Activated naive CD4-positive, alpha-beta T cell treated with anti-CD3 and anti-CD28 coated beads for 36 hours (primary cell): ENCODE measurements at regions not wholly inside any gene's neighbourhood (a gene's known extent, or its start where the extent isn't known, plus 50 kb on each side); places are given as distances from the start of the nearest gene placed in this dataset.
A peak's percentile ranks its signal among the peaks of the same experiment; 100 is the strongest.
"Not testable (repeated sequence)": the region's sequence is repeated elsewhere in the genome, so short reads cannot be mapped to it uniquely, and the experiment has no call there.

Source experiments
- CTCF ChIA-PET: fragments of 350-600 bp; sonication (Branson Sonifier 250); formaldehyde crosslinking; loops from one replicate; lab custom pipeline; 2021; ENCODE audit warnings: antibody characterized with exemption; lab: Charles Lee
- DNase-seq: peaks from one replicate; pipeline ENCODE4 v3.0.0-alpha.2; 2020
- H3K27ac Mint-ChIP-seq: one replicate; pipeline ENCODE4 v1.8.0; 2021; ENCODE audit warnings: mild to moderate bottlenecking, mixed read lengths
- H3K27me3 Mint-ChIP-seq: one replicate; pipeline ENCODE4 v1.8.0; 2021; ENCODE audit warnings: low read depth, mixed read lengths
- H3K36me3 Mint-ChIP-seq: one replicate; pipeline ENCODE4 v1.8.0; 2021; ENCODE audit warnings: low read depth, mixed read lengths
- H3K4me1 Mint-ChIP-seq: one replicate; pipeline ENCODE4 v1.8.0; 2021; ENCODE audit warnings: low read depth, mixed read lengths
- H3K4me3 Mint-ChIP-seq: one replicate; pipeline ENCODE4 v1.8.0; 2021; ENCODE audit warnings: mild to moderate bottlenecking, moderate library complexity, mixed read lengths
- H3K9me3 Mint-ChIP-seq: one replicate; pipeline ENCODE4 v1.8.0; 2021; ENCODE audit warnings: mixed read lengths
- intact Hi-C: fragments of 100-400 bp; cut with micrococcal nuclease; formaldehyde crosslinking; loops from one replicate; pipeline ENCODE4 v1.15.1; 2023

GRCh38 chr2:161480123-161480522 lies 64.0 kb downstream of the TBR1 start:
- CTCF ChIA-PET = interaction anchor here (0.6 kb wide), 1 partner anchor 612 kb away, joined by 4 read pairs; no protein-coding TSS in a partner anchor
- Mint-ChIP-seq H3K27ac (no peak overlapping the region), H3K36me3 (peaks cover 4% of the 10 kb centered on the region), H3K4me3 (no peak overlapping the region), H3K27me3 (peaks cover 12% of the 10 kb centered on the region), H3K4me1 (no peaks in the 10 kb centered on the region), H3K9me3 (peaks cover 16% of the 10 kb centered on the region)
- intact Hi-C loops = no loop called here
- DNase-seq = no peak

GRCh38 chr2:161481619-161482018 lies 65.5 kb downstream of the TBR1 start:
- no peak for DNase-seq
- CTCF ChIA-PET = interaction anchor here (0.9 kb wide), 1 partner anchor 12 kb away, joined by 3 read pairs; no protein-coding TSS in a partner anchor
- intact Hi-C loops = no loop called here
- Mint-ChIP-seq H3K27ac (no peak overlapping the region), H3K9me3 (peaks cover 16% of the 10 kb centered on the region), H3K4me1 (no peaks in the 10 kb centered on the region), H3K36me3 (peaks cover 4% of the 10 kb centered on the region), H3K4me3 (no peak overlapping the region), H3K27me3 (peaks cover 8% of the 10 kb centered on the region)

- no peaks in the 10 kb centered on the region for H3K4me1 Mint-ChIP-seq
Observed at GRCh38 chr2:161484061-161484460, 68.0 kb downstream of the TBR1 start.

GRCh38 chr2:161486111-161486510 lies 70.0 kb downstream of the TBR1 start:
- Mint-ChIP-seq H3K27ac (no peak overlapping the region), H3K4me1 (no peaks in the 10 kb centered on the region), H3K36me3 (peaks cover 2% of the 10 kb centered on the region), H3K4me3 (no peak overlapping the region), H3K27me3 (peaks cover 11% of the 10 kb centered on the region), H3K9me3 (peaks cover 10% of the 10 kb centered on the region)
- intact Hi-C loops = no loop called here
- CTCF ChIA-PET = no interaction called here
- no peak for DNase-seq

More at GRCh38 chr2:161484061-161484460, 68.0 kb downstream of the TBR1 start:
- Mint-ChIP-seq H3K27ac (no peak overlapping the region), H3K36me3 (peaks cover 4% of the 10 kb centered on the region), H3K27me3 (peaks cover 8% of the 10 kb centered on the region), H3K4me3 (no peak overlapping the region), H3K9me3 (peaks cover 16% of the 10 kb centered on the region)
- DNase-seq = no peak
- intact Hi-C loops = no loop called here
- CTCF ChIA-PET = no interaction called here

GRCh38 chr2:161488131-161488699 lies 72.1 kb downstream of the TBR1 start:
- intact Hi-C loops = no loop called here
- Mint-ChIP-seq H3K27ac (no peak overlapping the region), H3K36me3 (no peaks in the 10 kb centered on the region), H3K27me3 (peaks cover 6% of the 10 kb centered on the region), H3K4me1 (no peaks in the 10 kb centered on the region), H3K4me3 (no peak overlapping the region), H3K9me3 (no peaks in the 10 kb centered on the region)
- CTCF ChIA-PET = interaction anchor here (0.6 kb wide), 1 partner anchor 40 kb away, joined by 3 read pairs; no protein-coding TSS in a partner anchor
- no peak for DNase-seq

- no peaks in the 10 kb centered on the region for H3K36me3 Mint-ChIP-seq
- no peak for DNase-seq
- no peaks in the 10 kb centered on the region for H3K9me3 Mint-ChIP-seq
- H3K4me1 Mint-ChIP-seq = no peaks in the 10 kb centered on the region
- no peak overlapping the region for H3K4me3 Mint-ChIP-seq
- intact Hi-C loops = no loop called here
- no peak overlapping the region for H3K27ac Mint-ChIP-seq
- H3K27me3 Mint-ChIP-seq = peaks cover 6% of the 10 kb centered on the region
- CTCF ChIA-PET = interaction anchor here (0.6 kb wide), 1 partner anchor 40 kb away, joined by 3 read pairs; no protein-coding TSS in a partner anchor
Observed at GRCh38 chr2:161488879-161489278, 72.8 kb downstream of the TBR1 start.

GRCh38 chr2:161500892-161501610 lies 85.0 kb downstream of the TBR1 start:
- Mint-ChIP-seq H3K27me3 (peaks cover 11% of the 10 kb centered on the region), H3K27ac (peak overlapping the region; percentile 33), H3K4me3 (peak overlapping the region; percentile 49)
- H3K36me3 Mint-ChIP-seq, intact Hi-C loops, H3K9me3 Mint-ChIP-seq, H3K4me1 Mint-ChIP-seq, CTCF ChIA-PET: not testable (repeated sequence)
- peak; percentile 15 for DNase-seq

- H3K27ac Mint-ChIP-seq, H3K4me3 Mint-ChIP-seq, intact Hi-C loops, DNase-seq, CTCF ChIA-PET, H3K9me3 Mint-ChIP-seq, H3K4me1 Mint-ChIP-seq, H3K36me3 Mint-ChIP-seq: not testable (repeated sequence)
- peaks cover 11% of the 10 kb centered on the region for H3K27me3 Mint-ChIP-seq
Observed at GRCh38 chr2:161502279-161502678, 86.2 kb downstream of the TBR1 start.

- H3K9me3 Mint-ChIP-seq, DNase-seq, H3K4me1 Mint-ChIP-seq, CTCF ChIA-PET, H3K27ac Mint-ChIP-seq, H3K36me3 Mint-ChIP-seq, H3K4me3 Mint-ChIP-seq, intact Hi-C loops: not testable (repeated sequence)
- peaks cover 11% of the 10 kb centered on the region for H3K27me3 Mint-ChIP-seq
Observed at GRCh38 chr2:161504628-161505289, 88.7 kb downstream of the TBR1 start.

GRCh38 chr2:161505466-161505865 lies 89.4 kb downstream of the TBR1 start:
- H3K9me3 Mint-ChIP-seq, DNase-seq, H3K36me3 Mint-ChIP-seq, H3K27ac Mint-ChIP-seq, intact Hi-C loops, H3K4me1 Mint-ChIP-seq, H3K4me3 Mint-ChIP-seq, CTCF ChIA-PET: not testable (repeated sequence)
- H3K27me3 Mint-ChIP-seq = peaks cover 11% of the 10 kb centered on the region

GRCh38 chr2:161513295-161514032 lies 97.4 kb downstream of the TBR1 start:
- H3K36me3 Mint-ChIP-seq, H3K9me3 Mint-ChIP-seq, H3K4me3 Mint-ChIP-seq, CTCF ChIA-PET, DNase-seq, H3K27ac Mint-ChIP-seq, intact Hi-C loops, H3K27me3 Mint-ChIP-seq, H3K4me1 Mint-ChIP-seq: not testable (repeated sequence)

GRCh38 chr2:161522796-161523195 lies 101.4 kb upstream of the SLC4A10 start:
- H3K4me3 Mint-ChIP-seq = no peak overlapping the region
- H3K4me1 Mint-ChIP-seq = no peaks in the 10 kb centered on the region
- H3K9me3 Mint-ChIP-seq = peaks cover 12% of the 10 kb centered on the region
- CTCF ChIA-PET = no interaction called here
- no peak for DNase-seq
- H3K27me3 Mint-ChIP-seq = peaks cover 2% of the 10 kb centered on the region
- intact Hi-C loops = loop anchor here (5.0 kb wide), 1 partner anchor 90 kb away; no protein-coding TSS in a partner anchor
- peaks cover 1% of the 10 kb centered on the region for H3K36me3 Mint-ChIP-seq
- no peak overlapping the region for H3K27ac Mint-ChIP-seq
